ENCODE measurements at regions not wholly inside any gene's neighbourhood (a gene's known extent, or its start where the extent isn't known, plus 50 kb on each side); places are given as distances from the start of the nearest gene placed in this dataset.

DNA sequence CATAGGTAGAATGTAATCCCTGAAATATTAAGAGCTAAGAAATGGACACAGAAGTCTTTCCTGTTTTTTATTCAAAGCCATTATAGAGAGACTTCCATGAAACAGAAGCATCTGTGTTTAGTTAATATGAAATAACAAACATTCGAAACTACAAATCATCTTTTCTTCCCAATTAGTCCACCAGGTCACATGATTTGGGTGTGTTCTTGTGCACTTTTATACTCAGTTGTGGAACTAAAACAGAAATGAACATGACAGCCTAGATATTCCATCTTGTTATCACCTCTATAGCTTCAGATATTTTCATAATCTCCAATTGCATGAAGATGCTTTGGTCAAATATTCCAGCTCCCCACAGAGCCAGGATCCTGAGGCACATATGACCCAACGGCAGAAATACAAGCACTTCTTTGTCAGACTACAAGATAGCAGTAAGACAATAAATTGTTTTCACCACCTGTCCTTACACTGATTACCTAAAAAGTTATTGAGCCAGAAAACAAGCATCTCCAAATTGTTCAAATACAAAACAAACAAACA, 116.8 kb upstream of the BEND6 start:
- no peak for DNase-seq (ENCODE audit: low read depth in 1 of 2, low spot score in 1 of 2)
- no peak overlapping the region for H3K27ac ChIP-seq
- no peak for FAIRE-seq
- TF ChIP-seq NFE2L2 (conservative IDR thresholded peaks at IDR 0.05; ENCODE audit: low read length), result no peak
- TF ChIP-seq MAZ (IDR thresholded peaks at IDR 0.05; ENCODE audit: borderline replicate concordance, low read depth, low read length), result no peak
- no peak for TF ChIP-seq E2F6 (IDR thresholded peaks at IDR 0.05; ENCODE audit: borderline replicate concordance, low read depth)
- TF ChIP-seq RAD21 (conservative IDR thresholded peaks at IDR 0.05 in 1 of 2, IDR thresholded peaks at IDR 0.05 in 1 of 2), result no peak
- no peak for TF ChIP-seq GATA3 (IDR thresholded peaks at IDR 0.05; ENCODE audit: borderline replicate concordance)
- TF ChIP-seq HEYL (CRISPR knock-in tag; IDR thresholded peaks at IDR 0.05), result no peak
- TF ChIP-seq HOXB13 (CRISPR knock-in tag; IDR thresholded peaks at IDR 0.05; ENCODE audit: low read depth), result no peak
- no peak for TF ChIP-seq HOXA7 (CRISPR knock-in tag; IDR thresholded peaks at IDR 0.05)
- TF ChIP-seq ATOH8 (CRISPR knock-in tag; IDR thresholded peaks at IDR 0.05; ENCODE audit: low read depth), result no peak
- H3K4me1 ChIP-seq, result peaks cover 45% of the 10 kb centered on the region
- WGBS (ENCODE audit: missing lambda C conversion rate), result 69% methylated on average over 2 of the region's 2 CpGs
- no peak overlapping the region for H3K4me3 ChIP-seq
- H3K4me2 ChIP-seq, result no peak overlapping the region; the same call in 2 of the 3 replicates
- no peak for ATAC-seq
- CTCF ChIA-PET, result no interaction called here
- no peaks in the 10 kb centered on the region for H3K9me3 ChIP-seq
- POLR2A ChIA-PET, result no interaction called here

GRCh38 chr6:56837322-56837894, 117.5 kb upstream of the BEND6 start:
- Histone ChIP-seq H3K27ac (no peak overlapping the region), H3K4me3 (no peak overlapping the region), H3K9me3 (no peaks in the 10 kb centered on the region), H3K4me1 (peaks cover 45% of the 10 kb centered on the region), H3K4me2 (no peak overlapping the region)
- POLR2A ChIA-PET, result no interaction called here
- CTCF ChIA-PET, result no interaction called here
- 94% methylated on average over 6 of the region's 6 CpGs for WGBS (ENCODE audit: missing lambda C conversion rate)
- TF ChIP-seq GATA3 (IDR thresholded peaks at IDR 0.05; ENCODE audit: borderline replicate concordance) (no peak), CBX2 (IDR thresholded peaks at IDR 0.05; ENCODE audit: borderline replicate concordance, low read depth) (no peak)
- FAIRE-seq (no peak), DNase-seq (ENCODE audit: low read depth in 1 of 2, low spot score in 1 of 2) (no peak), ATAC-seq (no peak)

DNA sequence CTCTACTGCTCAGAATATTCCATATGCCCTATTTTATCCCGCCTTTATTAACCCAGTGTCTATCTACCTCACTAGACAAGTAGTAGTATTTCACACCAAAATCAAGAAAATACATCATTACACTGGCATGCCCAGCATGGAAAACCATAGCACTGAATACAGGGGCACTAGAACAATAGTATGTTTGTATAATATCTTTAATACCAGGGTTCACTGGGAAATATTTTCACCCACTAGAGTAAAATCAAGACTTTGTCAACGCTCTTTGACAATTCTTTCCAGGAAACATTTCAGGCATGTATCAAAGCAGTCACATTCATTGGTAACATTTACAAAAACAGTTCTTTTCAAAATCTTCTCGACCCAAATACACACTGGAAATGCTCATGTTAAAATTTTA, 119.3 kb upstream of the BEND6 start:
- ATAC-seq (no peak), DNase-seq (ENCODE audit: low read depth in 1 of 2, low spot score in 1 of 2) (no peak), FAIRE-seq (no peak)
- Histone ChIP-seq H3K27ac (no peak overlapping the region), H3K9me3 (no peaks in the 10 kb centered on the region), H3K4me2 (no peak overlapping the region), H3K4me1 (peaks cover 34% of the 10 kb centered on the region), H3K4me3 (no peak overlapping the region)
- 93% methylated on average over 3 of the region's 3 CpGs for WGBS (ENCODE audit: missing lambda C conversion rate)
- CTCF ChIA-PET, result interaction anchor here (1.1 kb wide), 1 partner anchor 16 kb away, joined by 3 read pairs; no protein-coding TSS in a partner anchor
- no peak for TF ChIP-seq ZSCAN20 (CRISPR knock-in tag; IDR thresholded peaks at IDR 0.05)
- no peak for TF ChIP-seq ZC3H11A (IDR thresholded peaks at IDR 0.05)
- TF ChIP-seq MYC (IDR thresholded peaks at IDR 0.05; ENCODE audit: borderline replicate concordance, low read length), result no peak
- TF ChIP-seq MAZ (IDR thresholded peaks at IDR 0.05; ENCODE audit: borderline replicate concordance, low read depth, low read length), result no peak
- no peak for TF ChIP-seq RAD21 (conservative IDR thresholded peaks at IDR 0.05 in 1 of 2, IDR thresholded peaks at IDR 0.05 in 1 of 2)
- TF ChIP-seq NR3C1 (IDR thresholded peaks at IDR 0.05), result no peak
- TF ChIP-seq, protein P1, sequence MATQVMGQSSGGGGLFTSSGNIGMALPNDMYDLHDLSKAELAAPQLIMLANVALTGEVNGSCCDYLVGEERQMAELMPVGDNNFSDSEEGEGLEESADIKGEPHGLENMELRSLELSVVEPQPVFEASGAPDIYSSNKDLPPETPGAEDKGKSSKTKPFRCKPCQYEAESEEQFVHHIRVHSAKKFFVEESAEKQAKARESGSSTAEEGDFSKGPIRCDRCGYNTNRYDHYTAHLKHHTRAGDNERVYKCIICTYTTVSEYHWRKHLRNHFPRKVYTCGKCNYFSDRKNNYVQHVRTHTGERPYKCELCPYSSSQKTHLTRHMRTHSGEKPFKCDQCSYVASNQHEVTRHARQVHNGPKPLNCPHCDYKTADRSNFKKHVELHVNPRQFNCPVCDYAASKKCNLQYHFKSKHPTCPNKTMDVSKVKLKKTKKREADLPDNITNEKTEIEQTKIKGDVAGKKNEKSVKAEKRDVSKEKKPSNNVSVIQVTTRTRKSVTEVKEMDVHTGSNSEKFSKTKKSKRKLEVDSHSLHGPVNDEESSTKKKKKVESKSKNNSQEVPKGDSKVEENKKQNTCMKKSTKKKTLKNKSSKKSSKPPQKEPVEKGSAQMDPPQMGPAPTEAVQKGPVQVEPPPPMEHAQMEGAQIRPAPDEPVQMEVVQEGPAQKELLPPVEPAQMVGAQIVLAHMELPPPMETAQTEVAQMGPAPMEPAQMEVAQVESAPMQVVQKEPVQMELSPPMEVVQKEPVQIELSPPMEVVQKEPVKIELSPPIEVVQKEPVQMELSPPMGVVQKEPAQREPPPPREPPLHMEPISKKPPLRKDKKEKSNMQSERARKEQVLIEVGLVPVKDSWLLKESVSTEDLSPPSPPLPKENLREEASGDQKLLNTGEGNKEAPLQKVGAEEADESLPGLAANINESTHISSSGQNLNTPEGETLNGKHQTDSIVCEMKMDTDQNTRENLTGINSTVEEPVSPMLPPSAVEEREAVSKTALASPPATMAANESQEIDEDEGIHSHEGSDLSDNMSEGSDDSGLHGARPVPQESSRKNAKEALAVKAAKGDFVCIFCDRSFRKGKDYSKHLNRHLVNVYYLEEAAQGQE (IDR thresholded peaks at IDR 0.05), result no peak
- no peak for TF ChIP-seq KDM5A (IDR thresholded peaks at IDR 0.05)
- POLR2A ChIA-PET, result no interaction called here
